ENCODE measurements at regions not wholly inside any gene's neighbourhood (a gene's known extent, or its start where the extent isn't known, plus 50 kb on each side); places are given as distances from the start of the nearest gene placed in this dataset.

DNA sequence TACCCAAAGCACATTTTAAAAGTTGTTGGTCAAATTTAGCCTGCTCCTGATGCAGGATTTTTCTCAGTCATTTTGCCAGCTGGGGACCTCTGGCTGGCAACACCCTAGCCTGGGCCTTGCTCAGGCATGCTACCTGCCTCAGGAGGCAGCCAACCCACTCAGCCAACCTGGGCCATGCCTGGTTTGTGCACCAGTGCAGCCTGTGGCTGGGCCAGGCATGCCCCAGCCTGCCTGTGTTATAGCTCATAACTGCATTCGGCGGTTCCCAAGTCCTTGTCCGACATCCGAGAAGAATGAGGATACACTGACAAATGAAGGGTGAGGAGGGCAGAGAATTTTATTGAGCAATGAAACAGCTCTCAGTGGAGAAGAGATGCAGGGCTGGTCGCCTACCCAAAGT is 608.0 kb downstream of the SUCLG1 start:
- H3K9me3 ChIP-seq (ENCODE audit: insufficient read depth, low read length, severe bottlenecking) = no peaks in the 10 kb centered on the region
- TF ChIP-seq EZH2 (IDR thresholded peaks at IDR 0.05; ENCODE audit: borderline replicate concordance, low read depth, low read length, severe bottlenecking) = no peak
- TF ChIP-seq, protein P1, sequence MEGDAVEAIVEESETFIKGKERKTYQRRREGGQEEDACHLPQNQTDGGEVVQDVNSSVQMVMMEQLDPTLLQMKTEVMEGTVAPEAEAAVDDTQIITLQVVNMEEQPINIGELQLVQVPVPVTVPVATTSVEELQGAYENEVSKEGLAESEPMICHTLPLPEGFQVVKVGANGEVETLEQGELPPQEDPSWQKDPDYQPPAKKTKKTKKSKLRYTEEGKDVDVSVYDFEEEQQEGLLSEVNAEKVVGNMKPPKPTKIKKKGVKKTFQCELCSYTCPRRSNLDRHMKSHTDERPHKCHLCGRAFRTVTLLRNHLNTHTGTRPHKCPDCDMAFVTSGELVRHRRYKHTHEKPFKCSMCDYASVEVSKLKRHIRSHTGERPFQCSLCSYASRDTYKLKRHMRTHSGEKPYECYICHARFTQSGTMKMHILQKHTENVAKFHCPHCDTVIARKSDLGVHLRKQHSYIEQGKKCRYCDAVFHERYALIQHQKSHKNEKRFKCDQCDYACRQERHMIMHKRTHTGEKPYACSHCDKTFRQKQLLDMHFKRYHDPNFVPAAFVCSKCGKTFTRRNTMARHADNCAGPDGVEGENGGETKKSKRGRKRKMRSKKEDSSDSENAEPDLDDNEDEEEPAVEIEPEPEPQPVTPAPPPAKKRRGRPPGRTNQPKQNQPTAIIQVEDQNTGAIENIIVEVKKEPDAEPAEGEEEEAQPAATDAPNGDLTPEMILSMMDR (IDR thresholded peaks at IDR 0.05; ENCODE audit: borderline replicate concordance, extremely low read depth, low read length, poor library complexity, severe bottlenecking) = no peak
- H3K4me1 ChIP-seq (ENCODE audit: insufficient read depth, low read length) = no peaks in the 10 kb centered on the region
- no peak overlapping the region for H2AFZ ChIP-seq (ENCODE audit: low read depth, low read length)
- DNase-seq (no peak), ATAC-seq (ENCODE audit: insufficient read depth, low read depth) (no peak)
- no peaks in the 10 kb centered on the region for H3K36me3 ChIP-seq (ENCODE audit: insufficient read depth, low read length)
- H4K20me1 ChIP-seq (ENCODE audit: insufficient read depth, low read length) = no peaks in the 10 kb centered on the region
- no peak overlapping the region for H3K4me2 ChIP-seq (ENCODE audit: insufficient read depth, low read length)
- no peaks in the 10 kb centered on the region for H3K79me2 ChIP-seq (ENCODE audit: insufficient read depth, low read length)
- H3K4me3 ChIP-seq (ENCODE audit: low read depth in 1 of 2, low read length in 2 of 2) = no peak overlapping the region
- H3K9ac ChIP-seq (ENCODE audit: low read depth, low read length) = no peak overlapping the region
- H3K27ac ChIP-seq (ENCODE audit: low read length) = no peak overlapping the region
- no peaks in the 10 kb centered on the region for H3K27me3 ChIP-seq (ENCODE audit: insufficient read depth, low read length, poor library complexity)

DNA sequence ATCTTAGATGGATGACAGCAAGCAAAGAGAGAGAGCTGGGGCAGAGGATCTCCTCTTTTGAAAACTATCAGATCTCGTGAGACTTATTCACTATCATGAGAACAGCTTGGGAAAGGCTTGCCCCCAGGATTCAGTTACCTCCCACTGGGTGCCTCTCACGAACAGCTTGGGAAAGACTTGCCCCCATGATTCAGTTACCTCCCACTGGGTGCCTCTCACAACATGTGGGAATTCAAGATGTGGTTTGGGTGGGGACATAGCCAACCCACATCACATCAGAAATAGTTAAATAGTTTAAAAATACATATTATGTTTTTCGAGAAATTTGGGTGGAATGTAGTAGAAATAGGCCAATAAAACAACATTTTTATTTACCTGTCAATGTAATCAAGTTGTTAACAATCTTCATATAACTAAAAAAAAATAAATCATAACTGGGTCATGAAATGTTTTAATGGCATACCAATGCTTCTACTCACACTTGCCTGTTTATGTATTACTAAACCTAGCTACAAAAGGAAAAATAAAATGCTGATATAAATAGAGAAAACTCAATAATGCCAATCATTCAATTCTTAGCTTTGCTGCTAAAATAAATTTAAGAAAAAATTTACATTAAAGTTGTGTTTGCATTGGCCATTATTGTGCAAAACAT is 608.9 kb downstream of the SUCLG1 start:
- Histone ChIP-seq H3K9ac (ENCODE audit: low read depth, low read length) (no peak overlapping the region), H2AFZ (ENCODE audit: low read depth, low read length) (no peak overlapping the region), H3K4me1 (ENCODE audit: insufficient read depth, low read length) (no peaks in the 10 kb centered on the region), H3K4me2 (ENCODE audit: insufficient read depth, low read length) (no peak overlapping the region), H3K27ac (ENCODE audit: low read length) (no peak overlapping the region), H4K20me1 (ENCODE audit: insufficient read depth, low read length) (no peaks in the 10 kb centered on the region), H3K27me3 (ENCODE audit: insufficient read depth, low read length, poor library complexity) (no peaks in the 10 kb centered on the region), H3K36me3 (ENCODE audit: insufficient read depth, low read length) (no peaks in the 10 kb centered on the region), H3K4me3 (ENCODE audit: low read depth in 1 of 2, low read length in 2 of 2) (no peak overlapping the region), H3K79me2 (ENCODE audit: insufficient read depth, low read length) (no peaks in the 10 kb centered on the region), H3K9me3 (ENCODE audit: insufficient read depth, low read length, severe bottlenecking) (no peaks in the 10 kb centered on the region)
- TF ChIP-seq, protein P1 (IDR thresholded peaks at IDR 0.05; ENCODE audit: borderline replicate concordance, extremely low read depth, low read length, poor library complexity, severe bottlenecking) = no peak
- no peak for TF ChIP-seq EZH2 (IDR thresholded peaks at IDR 0.05; ENCODE audit: borderline replicate concordance, low read depth, low read length, severe bottlenecking)
- DNase-seq = no peak
- ATAC-seq (ENCODE audit: insufficient read depth, low read depth) = no peak

DNA sequence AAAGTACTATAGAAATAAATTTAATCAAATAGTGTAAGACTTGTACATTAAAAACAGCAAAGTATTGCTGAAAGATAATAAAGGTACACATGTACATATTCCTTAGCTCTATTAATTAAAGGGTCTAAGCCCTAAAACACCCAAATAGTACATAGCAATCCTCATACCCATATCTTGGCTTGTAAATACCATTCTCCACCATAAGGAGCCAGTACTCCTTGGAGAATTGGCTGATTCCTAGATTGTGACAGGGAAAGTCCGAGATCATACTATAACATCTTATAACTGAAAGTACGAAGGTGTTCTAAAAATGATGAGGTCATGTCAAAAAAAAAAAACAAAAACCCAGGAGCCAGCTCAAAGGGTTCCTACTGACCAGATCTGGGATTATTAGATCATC is 614.6 kb downstream of the SUCLG1 start:
- no peak overlapping the region for H3K4me3 ChIP-seq (ENCODE audit: low read depth in 1 of 2, low read length in 2 of 2)
- H3K27me3 ChIP-seq (ENCODE audit: insufficient read depth, low read length, poor library complexity) = no peaks in the 10 kb centered on the region
- H3K9me3 ChIP-seq (ENCODE audit: insufficient read depth, low read length, severe bottlenecking) = no peaks in the 10 kb centered on the region
- no peak overlapping the region for H3K4me2 ChIP-seq (ENCODE audit: insufficient read depth, low read length)
- no peak overlapping the region for H2AFZ ChIP-seq (ENCODE audit: low read depth, low read length)
- ATAC-seq (ENCODE audit: insufficient read depth, low read depth) = no peak
- H4K20me1 ChIP-seq (ENCODE audit: insufficient read depth, low read length) = no peaks in the 10 kb centered on the region
- TF ChIP-seq, protein P1 (IDR thresholded peaks at IDR 0.05; ENCODE audit: borderline replicate concordance, extremely low read depth, low read length, poor library complexity, severe bottlenecking) = no peak
- no peak for TF ChIP-seq EZH2 (IDR thresholded peaks at IDR 0.05; ENCODE audit: borderline replicate concordance, low read depth, low read length, severe bottlenecking)
- no peak for DNase-seq
- H3K36me3 ChIP-seq (ENCODE audit: insufficient read depth, low read length) = no peaks in the 10 kb centered on the region
- H3K4me1 ChIP-seq (ENCODE audit: insufficient read depth, low read length) = no peaks in the 10 kb centered on the region
- no peaks in the 10 kb centered on the region for H3K79me2 ChIP-seq (ENCODE audit: insufficient read depth, low read length)
- no peak overlapping the region for H3K9ac ChIP-seq (ENCODE audit: low read depth, low read length)
- no peak overlapping the region for H3K27ac ChIP-seq (ENCODE audit: low read length)
